GM12875 (cell line): ENCODE measurements at regions not wholly inside any gene's neighbourhood (a gene's known extent, or its start where the extent isn't known, plus 50 kb on each side); places are given as distances from the start of the nearest gene placed in this dataset.

Experiments used
- H3K4me3 ChIP-seq: one replicate; pipeline ENCODE4 v1.5.1; 2011; ENCODE audit warnings: low read depth, low read length, control low read depth
- TF ChIP-seq, protein P1 (sequence below): IDR thresholded peaks from 2 replicates; pipeline ENCODE4 v1.5.1; 2011; ENCODE audit warnings: low read depth, mild to moderate bottlenecking, control low read depth, inconsistent platforms, low read length, moderate library complexity, borderline replicate concordance; ENCODE audit not compliant: insufficient read depth

DNA sequence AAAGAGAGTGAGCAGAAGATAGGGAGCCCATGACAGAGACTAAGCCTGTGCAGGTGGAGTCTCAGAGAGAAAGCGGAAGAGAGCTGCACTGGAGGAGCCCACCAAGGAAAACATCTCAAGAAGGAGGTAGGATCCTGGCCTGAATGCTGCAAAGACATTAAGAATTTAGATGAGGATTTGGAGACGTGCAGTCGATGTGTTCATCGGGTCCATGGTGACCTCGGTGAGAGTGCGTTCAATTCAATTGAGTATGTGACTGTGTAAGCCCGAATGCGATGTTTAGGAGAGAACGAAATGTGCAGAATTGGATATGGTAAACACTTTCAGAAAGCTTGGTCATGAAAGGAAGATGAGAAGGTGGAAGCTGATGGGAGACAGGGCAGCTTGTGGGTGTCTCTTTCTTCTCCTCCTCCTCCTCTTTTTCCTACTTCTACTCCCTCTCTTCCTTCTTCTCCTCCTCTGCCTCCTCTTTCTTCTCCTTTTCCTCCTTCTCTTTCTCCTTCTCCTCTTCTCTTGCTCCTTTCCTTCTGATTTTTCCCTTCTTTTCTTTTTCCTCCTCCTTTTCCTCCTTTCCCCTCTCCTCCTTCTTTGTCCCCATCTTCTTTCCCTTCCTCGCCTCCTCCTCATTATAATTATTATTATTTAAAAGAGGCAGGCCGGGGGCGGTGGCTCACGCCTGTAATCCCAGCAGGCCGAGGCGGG is 276.0 kb downstream of the RPS24 start:
- H3K4me3 ChIP-seq, result no peak overlapping the region
- TF ChIP-seq, protein P1, sequence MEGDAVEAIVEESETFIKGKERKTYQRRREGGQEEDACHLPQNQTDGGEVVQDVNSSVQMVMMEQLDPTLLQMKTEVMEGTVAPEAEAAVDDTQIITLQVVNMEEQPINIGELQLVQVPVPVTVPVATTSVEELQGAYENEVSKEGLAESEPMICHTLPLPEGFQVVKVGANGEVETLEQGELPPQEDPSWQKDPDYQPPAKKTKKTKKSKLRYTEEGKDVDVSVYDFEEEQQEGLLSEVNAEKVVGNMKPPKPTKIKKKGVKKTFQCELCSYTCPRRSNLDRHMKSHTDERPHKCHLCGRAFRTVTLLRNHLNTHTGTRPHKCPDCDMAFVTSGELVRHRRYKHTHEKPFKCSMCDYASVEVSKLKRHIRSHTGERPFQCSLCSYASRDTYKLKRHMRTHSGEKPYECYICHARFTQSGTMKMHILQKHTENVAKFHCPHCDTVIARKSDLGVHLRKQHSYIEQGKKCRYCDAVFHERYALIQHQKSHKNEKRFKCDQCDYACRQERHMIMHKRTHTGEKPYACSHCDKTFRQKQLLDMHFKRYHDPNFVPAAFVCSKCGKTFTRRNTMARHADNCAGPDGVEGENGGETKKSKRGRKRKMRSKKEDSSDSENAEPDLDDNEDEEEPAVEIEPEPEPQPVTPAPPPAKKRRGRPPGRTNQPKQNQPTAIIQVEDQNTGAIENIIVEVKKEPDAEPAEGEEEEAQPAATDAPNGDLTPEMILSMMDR, result no peak

DNA sequence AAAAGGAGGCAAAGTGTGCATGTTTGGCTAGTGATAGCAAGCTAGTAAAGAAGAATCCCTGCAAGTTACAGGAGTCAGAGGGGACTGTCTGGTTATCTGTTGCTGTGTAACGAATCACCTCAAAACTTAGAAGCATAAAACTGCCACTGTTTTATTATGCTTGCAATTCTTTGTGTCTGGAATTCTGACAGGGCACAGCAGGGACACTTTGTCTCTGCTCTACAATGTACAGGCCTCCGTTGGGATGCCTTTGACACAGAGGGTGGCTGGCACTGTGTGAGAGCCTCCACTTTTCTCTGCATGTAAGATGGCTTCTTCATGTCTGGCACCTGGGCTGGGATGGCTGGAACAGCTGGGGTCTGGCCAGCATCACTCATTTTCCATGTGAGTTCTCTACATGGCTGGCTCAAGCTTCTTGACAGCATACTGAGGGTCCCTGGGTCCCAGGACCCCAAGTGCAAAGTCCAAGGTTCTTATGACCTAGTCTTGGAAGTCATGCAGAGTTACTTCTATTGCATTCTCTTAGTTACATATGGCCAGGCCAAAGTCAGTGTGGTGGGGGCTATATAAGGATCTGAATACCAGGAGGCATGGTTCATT is 276.9 kb downstream of the RPS24 start:
- no peak overlapping the region for H3K4me3 ChIP-seq
- TF ChIP-seq, protein P1, result no peak

DNA sequence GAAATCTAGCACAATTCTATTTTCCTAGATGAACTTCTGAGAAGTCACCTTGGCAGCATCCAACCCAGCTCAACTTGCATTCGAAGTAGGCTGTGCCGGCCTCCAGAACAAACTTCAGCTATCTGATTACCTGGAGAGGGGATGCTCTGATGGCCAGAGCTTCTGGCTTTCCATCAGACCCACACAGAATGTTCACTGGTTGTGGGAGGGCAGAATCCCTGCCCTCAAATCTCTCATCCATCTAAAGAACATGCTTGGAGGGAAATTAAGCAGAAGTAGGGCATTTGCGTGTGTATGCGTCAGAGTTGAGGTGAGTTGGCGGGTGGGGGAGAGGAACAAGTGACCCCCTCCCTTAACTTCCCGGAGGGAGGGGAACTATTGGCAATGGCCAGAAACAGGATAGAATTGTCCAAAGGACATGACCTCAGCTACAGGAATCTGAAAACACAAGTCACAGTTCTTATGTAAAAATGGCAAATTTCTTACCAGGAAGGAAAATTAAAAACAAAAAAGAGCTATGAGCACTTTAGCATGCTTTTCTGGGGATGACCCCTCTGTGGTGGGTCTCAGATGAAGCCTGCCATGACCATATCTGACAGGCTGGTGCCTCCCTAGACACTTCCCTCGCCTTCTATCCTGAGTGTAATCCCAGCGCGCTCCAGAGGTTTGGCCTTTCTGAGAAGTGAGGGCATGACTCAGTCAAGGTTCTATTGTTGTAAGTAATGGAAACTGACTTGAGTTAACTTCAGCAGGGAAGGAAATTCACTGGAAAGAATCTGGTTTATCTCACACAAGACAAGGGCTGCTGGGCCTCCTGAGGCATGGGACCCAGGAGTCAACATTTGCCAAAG is 278.8 kb downstream of the RPS24 start:
- no peak overlapping the region for H3K4me3 ChIP-seq
- TF ChIP-seq, protein P1, result no peak

DNA sequence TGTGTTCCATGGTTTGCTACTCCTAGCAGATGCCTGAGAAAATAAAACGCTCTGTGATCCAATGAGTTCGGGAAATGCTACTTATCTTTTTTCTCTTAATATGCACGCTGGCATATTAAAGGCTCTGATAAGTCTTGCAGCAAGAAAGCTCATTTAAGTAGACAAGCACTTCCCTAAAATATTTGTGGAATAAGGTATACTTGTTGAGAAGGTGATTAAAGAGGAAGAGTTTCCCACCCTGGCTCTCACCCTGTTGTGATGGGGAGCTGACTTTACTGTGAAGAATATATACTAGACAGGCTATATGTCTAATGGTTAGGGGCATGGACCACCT is 279.4 kb downstream of the RPS24 start:
- no peak overlapping the region for H3K4me3 ChIP-seq
- TF ChIP-seq, protein P1, result no peak

DNA sequence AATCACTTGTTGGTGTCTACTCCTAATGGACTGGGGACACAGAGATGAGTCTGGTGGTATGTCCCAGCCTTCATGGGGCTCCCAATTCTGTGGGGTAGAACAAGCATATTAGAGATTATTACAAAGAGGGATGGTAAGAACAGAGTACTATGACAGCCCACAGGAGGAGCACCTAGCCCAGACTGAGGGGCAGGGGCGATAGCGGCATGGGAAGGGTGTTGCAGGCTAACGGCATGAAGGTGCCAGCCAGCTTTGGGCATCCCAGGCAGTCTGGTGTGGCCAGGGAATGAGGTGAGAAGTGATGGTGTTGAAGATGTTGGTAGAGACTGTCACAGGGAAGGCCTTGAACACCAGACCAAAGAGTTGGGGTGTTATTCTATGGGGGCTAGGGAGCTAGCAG is 280.0 kb downstream of the RPS24 start:
- H3K4me3 ChIP-seq, result no peak overlapping the region
- TF ChIP-seq, protein P1, result no peak

DNA sequence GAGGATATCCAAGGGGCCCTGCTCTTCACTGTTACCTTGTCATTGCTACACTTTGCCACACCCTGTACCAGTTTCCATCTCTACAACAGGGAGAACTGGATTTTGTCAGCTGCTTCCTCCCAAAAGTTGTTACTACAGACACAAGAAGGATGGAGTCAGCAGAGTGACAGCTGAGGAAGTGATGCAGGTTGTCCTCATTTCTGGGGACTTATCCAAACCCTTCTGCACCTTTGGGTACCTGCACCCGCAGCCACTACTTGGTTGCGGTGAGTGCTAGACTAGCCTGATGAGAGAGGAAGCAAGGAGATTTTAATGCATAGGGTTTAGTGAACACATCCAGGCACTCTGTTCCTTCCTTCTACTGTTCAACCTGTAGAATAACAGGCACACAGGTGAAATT is 281.0 kb downstream of the RPS24 start:
- TF ChIP-seq, protein P1, result no peak

More for the DNA sequence above, 281.0 kb downstream of the RPS24 start:
- no peak overlapping the region for H3K4me3 ChIP-seq
